Astrocyte of the spinal cord (primary cell): ENCODE measurements at regions not wholly inside any gene's neighbourhood (a gene's known extent, or its start where the extent isn't known, plus 50 kb on each side); places are given as distances from the start of the nearest gene placed in this dataset.

Experiments
- DNase-seq: peaks from one replicate; pipeline ENCODE4 v3.0.0; 2011; ENCODE audit warnings: low read depth, low spot score
- H3K4me3 ChIP-seq: 2 replicates; pipeline ENCODE4 v1.5.1; 2011; ENCODE audit warnings: low read depth, mild to moderate bottlenecking, low read length, moderate library complexity
- in situ Hi-C: cut with HindIII; loops from 2 replicates; pipeline ENCODE4 v1.10.0; 2017; ENCODE audit warnings: low sequenced_read_pairs
- TF ChIP-seq, protein P1 (sequence below): IDR thresholded peaks from 2 replicates; pipeline ENCODE4 v1.5.1; 2012; ENCODE audit warnings: low read depth, mild to moderate bottlenecking, low read length, inconsistent platforms

DNA sequence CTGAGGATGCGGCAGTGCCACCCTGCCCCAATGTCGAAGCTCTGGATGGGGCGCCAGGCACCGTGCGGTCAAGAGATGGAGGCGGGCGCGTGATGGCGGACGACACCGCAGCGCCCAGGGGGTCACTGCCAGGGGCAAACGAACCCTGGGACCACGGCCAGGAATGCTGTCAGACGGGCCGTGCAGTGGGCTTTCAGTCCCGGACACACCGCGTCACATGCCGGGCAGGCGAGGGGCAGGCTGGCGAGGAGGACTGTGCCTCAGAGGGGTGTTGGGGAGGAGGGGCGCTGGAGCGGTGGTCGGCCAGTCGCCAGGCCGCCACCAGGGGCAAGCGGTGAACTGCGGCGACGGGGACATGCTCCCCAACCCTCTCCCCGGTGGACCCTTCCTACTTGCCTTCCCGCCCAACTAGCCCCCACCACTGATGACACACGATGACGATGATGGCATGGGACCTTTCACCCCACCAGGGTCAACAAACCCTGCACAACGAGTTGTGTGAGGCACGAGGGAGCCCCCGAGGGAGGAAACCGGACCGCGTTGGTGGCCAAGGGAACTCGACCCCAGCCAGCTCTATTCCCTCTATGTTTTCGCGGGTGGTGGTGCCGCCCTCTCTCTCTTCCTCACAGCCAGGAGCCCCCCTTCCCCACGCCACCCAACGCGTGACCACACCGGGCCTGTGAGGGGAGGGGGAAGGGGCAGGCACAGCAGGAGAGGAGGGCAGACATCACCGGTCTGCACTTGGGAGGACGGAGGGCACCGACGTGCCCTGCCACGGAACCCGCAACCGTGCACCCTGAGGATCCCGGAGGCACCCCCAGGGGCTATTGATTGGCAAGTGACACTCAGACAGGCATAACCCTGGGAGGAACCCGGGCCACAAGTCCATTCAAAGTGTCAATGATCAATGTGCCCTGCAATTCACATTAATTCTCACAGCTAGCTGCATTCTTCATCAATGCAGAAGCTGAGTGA lies 1960.9 kb upstream of the DEFB115 start:
- TF ChIP-seq, protein P1, sequence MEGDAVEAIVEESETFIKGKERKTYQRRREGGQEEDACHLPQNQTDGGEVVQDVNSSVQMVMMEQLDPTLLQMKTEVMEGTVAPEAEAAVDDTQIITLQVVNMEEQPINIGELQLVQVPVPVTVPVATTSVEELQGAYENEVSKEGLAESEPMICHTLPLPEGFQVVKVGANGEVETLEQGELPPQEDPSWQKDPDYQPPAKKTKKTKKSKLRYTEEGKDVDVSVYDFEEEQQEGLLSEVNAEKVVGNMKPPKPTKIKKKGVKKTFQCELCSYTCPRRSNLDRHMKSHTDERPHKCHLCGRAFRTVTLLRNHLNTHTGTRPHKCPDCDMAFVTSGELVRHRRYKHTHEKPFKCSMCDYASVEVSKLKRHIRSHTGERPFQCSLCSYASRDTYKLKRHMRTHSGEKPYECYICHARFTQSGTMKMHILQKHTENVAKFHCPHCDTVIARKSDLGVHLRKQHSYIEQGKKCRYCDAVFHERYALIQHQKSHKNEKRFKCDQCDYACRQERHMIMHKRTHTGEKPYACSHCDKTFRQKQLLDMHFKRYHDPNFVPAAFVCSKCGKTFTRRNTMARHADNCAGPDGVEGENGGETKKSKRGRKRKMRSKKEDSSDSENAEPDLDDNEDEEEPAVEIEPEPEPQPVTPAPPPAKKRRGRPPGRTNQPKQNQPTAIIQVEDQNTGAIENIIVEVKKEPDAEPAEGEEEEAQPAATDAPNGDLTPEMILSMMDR, result no peak
- no peak for DNase-seq
- no peak overlapping the region for H3K4me3 ChIP-seq
- in situ Hi-C loops, result no loop called here

DNA sequence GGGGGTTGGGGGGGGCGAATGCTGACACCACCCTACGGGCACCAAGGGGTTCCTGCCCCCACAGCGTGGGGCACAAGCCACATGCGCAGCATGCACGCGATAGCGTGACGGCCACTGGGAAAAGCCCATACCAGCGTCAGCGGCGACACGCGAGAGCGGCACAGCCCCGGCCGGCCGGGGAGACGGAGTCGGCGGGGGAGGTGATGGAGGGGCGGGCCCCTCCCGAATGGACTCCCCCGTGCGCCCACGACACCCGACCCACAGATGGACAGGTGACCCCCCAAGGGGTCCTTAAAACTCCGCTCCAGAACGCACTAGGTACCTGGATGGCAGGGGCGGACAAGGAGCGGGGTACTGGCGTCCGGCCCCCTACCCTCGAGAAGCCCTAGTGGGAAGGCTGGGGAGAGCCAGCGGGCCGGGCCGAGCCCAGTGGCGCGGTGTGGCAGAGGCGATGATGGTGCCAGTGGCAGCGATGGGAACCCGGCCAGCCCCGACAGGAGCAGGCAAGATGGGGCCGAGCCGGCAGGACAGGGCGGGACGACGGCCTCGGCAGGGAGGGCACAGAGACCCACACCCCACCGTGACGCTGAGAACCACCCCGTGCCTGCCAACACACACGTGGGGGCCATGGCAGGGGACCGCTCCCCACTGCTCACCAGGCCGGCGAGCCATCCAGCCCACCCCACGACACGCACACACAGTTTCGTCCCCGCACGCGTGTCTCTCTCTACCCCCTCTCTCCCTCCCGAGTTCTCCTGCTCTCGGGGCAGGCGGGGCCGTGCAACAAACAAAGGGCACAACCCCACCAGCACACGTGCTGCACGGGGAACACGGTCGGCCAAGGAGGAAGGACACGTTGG lies 1959.8 kb upstream of the DEFB115 start:
- no peak for DNase-seq
- in situ Hi-C loops, result no loop called here
- H3K4me3 ChIP-seq, result no peak overlapping the region
- TF ChIP-seq, protein P1, result no peak

DNA sequence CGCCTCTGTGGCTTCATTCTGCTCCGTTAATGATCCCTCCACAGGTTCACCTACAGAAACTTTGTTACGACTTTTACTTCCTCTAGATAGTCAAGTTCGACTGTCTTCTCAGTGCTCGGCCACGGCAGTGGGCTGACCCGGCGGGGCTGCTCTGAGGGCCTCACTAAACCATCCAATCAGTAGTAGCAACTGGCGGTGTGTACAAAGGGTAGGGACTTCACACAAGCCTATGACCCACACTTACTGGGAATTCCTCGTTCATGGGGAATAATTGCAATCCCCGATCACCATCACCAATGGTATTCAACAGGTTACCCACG lies 1959.2 kb upstream of the DEFB115 start:
- TF ChIP-seq, protein P1, result no peak
- in situ Hi-C loops, result no loop called here
- H3K4me3 ChIP-seq, result no peak overlapping the region
- DNase-seq, result no peak

DNA sequence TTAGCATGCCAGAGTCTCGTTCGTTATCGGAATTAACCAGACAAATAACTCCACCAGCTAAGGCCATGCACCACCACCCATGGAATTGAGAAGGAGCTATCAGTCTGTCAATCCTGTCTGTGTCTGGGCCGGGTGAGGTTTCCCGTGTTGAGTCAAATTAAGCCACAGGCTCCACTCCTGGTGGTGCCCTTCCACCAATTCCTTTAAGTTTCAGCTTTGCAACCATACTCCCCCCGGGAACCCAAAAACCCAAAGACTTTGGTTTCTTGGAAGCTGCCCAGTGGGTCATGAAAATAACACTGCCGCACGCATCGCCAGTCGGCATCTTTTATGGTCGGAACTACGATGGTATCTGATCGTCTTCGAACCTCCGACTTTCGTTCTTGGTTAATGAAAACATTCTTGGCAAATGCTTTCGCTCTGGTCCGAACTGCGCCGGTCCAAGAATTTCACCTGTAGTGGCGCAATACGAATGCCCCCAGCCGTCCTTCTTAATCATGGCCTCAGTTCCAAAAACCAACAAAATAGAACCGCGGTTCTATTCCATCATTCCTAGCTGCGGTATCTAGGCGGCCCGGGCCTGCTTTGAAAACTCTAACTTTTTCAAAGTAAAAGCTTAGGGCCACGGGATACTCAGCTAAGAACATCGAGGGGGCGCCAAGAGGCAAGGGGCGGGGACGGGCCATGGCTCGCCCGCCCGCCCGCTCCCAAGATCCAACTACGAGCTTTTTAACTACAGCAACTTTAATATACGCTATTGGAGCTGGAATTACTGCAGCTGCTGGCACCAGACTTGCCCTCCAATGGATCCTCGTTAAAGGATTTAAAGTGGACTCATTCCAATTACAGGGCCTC lies 1958.5 kb upstream of the DEFB115 start:
- DNase-seq, result no peak
- H3K4me3 ChIP-seq, result no peak overlapping the region
- in situ Hi-C loops, result no loop called here
- TF ChIP-seq, protein P1, result no peak

DNA sequence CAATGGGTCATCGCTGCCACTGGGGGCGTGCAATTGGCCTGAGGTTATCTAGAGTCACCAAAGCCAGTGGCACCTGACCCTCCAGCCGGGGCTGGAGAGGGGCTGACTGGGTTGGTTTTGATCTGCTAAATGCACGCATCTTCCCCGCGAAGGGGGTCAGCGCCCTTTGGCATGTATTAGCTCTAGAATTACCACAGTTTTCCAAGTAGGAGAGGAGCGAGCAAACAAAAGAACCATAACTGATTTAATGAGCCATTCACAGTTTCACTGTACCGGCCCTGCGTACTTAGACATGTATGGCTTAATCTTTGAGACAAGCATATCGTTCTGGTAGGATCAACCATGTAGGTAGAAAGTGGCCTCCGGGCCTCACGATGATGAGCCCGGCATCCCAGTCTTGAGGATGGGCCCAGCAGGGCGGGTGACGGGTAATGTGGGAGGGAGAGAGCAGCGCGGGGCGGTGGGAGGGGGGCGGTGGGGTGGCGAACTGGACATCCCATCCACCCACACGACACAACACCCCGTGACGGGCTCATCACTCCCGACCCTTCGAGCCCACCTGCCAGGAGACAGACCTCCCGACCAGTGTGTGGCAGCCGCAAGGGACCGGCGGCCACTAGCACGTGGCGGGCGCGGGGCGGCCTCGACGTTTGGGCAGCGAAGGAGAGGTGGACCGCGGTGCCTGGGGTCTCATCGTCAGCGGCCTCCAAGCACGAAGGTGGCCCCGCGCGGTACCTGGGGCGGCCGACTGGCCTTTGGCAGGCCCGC lies 1957.5 kb upstream of the DEFB115 start:
- no peak for DNase-seq
- in situ Hi-C loops, result no loop called here
- H3K4me3 ChIP-seq, result no peak overlapping the region
- TF ChIP-seq, protein P1, result no peak
